ENCODE measurements at regions not wholly inside any gene's neighbourhood (a gene's known extent, or its start where the extent isn't known, plus 50 kb on each side); places are given as distances from the start of the nearest gene placed in this dataset.

GRCh38 chr12:103013741-103014300, 56.3 kb downstream of the ASCL1 start:
- TF ChIP-seq, protein P1, sequence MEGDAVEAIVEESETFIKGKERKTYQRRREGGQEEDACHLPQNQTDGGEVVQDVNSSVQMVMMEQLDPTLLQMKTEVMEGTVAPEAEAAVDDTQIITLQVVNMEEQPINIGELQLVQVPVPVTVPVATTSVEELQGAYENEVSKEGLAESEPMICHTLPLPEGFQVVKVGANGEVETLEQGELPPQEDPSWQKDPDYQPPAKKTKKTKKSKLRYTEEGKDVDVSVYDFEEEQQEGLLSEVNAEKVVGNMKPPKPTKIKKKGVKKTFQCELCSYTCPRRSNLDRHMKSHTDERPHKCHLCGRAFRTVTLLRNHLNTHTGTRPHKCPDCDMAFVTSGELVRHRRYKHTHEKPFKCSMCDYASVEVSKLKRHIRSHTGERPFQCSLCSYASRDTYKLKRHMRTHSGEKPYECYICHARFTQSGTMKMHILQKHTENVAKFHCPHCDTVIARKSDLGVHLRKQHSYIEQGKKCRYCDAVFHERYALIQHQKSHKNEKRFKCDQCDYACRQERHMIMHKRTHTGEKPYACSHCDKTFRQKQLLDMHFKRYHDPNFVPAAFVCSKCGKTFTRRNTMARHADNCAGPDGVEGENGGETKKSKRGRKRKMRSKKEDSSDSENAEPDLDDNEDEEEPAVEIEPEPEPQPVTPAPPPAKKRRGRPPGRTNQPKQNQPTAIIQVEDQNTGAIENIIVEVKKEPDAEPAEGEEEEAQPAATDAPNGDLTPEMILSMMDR (IDR thresholded peaks at IDR 0.05; ENCODE audit: low read depth, low read length) = no peak
- TF ChIP-seq MAX (IDR thresholded peaks at IDR 0.05; ENCODE audit: low read depth, low read length) (no peak), POLR2A (IDR thresholded peaks at IDR 0.05; ENCODE audit: extremely low read depth, insufficient read length) (no peak)

Data from NB4 (cell line).